COLO829 (cell line): ENCODE measurements at regions not wholly inside any gene's neighbourhood (a gene's known extent, or its start where the extent isn't known, plus 50 kb on each side); places are given as distances from the start of the nearest gene placed in this dataset.

ENCODE experiments used
- DNase-seq: peaks from one replicate; pipeline ENCODE4 v3.0.0; 2012; ENCODE audit warnings: low spot score

DNA sequence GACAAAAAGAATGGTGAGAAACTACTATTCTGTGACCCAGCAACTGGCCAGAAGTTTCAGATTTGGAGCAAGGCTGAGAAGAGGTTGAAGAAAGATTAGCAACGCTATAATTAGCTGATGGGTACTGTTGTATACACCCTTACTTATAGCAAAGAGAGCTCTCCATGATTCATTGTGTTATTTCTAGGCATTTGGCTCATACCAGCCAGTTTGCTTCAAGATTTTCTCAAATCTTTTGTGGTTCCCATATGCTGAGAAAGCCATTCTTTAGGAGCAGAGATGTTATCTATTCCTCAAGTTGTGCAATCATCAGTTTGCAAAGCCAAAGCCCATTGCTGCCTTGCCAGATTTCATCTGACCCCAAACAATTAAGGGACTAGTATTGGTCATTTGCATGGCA is 179.4 kb downstream of the ETS1 start:
- DNase-seq = no peak

DNA sequence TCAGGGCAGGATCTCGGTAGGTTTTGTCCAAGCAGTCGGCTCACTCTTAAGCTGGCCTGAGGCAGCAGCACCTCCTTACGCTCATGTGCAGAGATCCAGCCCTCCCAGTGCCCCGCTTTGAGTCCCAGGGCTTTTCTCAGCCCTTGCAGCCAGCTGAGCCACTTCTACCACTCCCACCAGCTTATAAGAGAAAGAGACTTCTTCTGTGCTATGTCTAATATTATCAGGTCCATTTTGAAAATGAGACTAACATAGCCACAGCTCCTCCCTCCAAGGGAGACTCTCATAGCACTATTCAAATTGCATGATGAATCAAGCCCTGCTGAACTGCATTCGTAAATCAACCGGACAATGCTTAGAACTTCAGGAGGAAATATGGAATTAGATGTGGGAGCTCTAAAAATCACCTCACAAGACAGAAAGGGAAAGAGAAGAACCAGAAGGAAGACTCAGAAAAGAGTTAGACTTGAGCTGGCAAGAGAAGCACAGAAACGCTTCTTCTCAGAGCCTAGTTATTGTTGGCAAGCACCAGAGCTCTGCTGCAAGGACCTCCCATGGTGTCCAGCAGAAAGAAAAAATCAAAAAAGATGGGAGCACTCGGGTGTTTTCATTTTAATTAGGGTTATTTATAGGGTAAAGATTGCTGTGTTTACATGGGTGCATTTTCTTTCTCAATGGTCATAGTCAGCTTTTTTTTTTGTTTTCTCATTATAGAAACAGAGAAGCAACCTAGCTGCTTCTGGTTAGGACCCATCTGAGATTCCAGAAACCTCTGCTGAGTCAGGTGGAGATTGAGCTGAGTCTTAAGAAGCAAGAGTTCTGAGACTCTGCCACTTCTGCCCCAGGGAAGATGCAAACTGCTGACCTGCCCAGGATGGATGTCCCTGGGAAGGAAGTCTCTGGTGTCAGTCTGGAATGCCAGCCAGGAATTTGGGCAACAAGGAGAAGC is 181.4 kb downstream of the ETS1 start:
- no peak for DNase-seq

DNA sequence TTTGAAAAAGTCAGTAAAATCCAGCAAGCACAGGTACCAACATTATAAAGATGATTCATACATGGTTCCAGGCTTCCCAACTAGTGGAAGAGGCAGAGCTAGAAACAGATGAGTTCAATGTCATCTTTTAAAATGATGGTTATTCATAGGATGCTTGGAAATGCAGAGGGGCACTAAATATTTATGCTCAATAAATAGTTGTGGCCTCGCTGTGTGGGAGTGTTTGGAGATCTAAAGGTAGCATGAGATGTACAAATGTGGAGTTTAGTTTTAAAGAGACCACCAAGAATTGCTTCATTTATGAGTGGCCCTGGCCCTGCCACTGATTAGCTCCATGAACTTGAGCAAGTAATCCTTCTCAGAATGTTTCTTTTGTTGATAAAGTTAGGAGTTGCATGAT is 182.2 kb downstream of the ETS1 start:
- DNase-seq = no peak

DNA sequence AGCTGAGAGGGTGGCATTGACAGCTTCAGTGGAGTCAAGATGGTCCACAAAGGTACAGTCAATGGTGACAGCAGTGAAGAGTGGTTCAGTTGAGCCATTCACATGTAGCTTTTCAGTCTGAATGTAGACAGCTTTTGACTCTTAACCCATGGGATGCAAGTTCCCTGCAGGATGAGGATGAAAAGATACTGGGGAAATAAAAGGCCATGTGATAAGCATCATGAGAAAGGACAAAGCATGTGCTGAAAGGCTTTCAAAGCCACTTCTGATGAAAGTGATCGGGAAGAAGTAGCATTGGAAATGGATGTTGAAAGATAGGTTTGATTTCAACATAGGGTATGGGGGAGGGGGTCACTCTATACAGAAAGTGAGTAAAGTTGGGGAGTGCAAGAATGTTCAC is 182.9 kb downstream of the ETS1 start:
- no peak for DNase-seq

- no peak for DNase-seq
These were observed 186.8 kb downstream of the ETS1 start for GRCh38 chr11:128400382-128401203.

DNA sequence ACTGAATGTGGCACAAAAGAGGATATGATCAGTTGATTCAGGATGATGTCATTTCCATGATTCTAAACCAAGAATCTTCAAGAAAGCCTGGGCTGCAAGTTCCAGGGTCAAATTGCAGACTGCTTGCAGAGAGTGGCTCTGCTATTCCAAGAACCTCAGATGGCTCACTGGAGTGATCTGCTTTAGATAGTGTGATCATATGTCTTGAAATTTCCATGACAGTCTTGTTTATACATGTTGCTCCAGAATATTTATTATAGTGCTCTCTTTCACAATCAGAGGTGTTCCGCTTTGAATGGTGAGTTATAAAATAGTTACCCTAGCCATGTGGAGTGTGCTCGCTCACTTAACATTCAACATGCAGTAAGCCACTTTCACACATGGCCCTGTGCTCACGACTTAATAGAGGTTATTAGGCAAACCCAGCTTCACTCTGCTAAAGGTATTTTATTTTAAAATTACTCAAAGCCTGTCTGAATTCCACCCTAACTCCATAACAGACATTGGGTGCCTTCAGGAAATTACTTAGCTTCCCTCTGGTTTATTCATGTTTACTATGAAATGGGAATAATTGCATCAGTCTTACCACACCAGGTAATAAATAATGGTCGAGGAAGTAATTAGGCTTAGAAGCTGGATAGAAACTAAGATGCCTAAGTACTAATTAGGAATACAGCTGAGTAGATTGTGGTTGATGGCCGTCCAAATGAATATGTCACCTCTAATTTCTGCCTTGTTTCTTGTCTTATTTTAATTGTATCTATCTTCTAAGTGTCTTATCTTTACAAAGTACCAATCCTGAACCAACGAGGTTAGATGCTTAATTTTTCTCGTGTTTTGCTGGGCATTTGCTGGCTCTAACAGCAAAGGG is 187.9 kb downstream of the ETS1 start:
- no peak for DNase-seq

DNA sequence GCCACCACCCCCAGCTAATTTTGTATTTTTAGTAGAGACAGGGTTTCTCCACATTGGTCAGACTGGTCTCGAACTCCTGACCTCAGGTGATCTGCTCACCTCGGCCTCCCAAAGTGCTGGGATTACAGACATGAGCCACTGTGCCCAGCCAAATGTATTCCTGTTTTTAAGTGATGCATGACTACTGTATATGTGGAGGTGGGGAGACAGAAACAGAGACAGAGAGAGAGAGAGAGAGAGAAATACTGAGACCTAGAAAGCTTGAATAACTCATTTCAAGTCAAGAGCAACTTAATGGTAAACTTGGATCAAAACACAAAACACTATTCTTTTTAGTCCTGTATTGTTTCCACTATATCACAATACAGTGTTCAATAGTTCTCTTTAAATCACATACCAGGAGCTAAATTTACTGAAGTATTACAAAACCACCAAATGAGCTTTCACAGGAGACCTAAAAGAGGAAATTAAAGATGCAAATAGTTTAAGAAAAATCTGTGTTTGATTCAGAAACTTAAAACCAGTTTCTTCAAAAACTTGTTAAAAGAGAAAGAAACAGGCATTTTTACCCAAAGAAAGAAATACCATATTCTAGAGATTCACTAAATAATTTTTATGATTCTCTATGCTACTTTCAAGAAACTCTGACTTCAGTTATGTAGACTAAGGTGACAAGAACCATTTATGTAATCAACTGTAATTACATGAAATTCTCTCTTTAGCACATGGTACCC is 188.7 kb downstream of the ETS1 start:
- no peak for DNase-seq

- no peak for DNase-seq
These were observed 190.0 kb downstream of the ETS1 start for GRCh38 chr11:128397362-128397761.

DNA sequence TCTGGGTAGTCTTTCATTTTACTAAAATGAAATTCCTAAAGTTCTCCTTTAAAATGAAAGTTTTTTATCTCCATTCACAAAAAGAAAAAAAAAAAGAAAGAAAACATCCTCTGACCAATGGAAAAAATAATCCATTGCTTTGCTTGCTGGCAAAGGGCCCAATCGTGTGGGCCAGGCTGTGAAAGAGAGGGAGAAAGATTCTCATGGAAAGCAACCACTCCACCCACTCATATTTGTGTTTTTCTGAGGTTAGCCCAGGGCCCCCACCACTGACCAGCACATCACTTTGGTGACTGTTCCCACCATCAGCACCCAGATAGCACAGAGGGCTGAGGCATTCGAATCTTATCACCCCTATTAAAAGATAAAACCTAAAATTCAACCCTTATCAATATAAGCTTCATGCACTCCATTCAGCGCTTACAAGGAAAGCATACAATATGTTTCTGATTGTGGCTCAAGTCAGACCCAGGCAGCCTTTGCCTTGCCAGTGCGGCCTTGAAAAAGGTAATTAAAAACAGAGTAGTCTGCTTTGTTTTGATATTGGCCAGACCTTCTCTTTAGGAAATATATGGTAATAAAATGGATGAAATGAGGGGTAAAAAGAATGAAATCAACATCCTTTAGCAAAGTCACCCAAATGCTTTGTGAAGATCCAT is 192.8 kb downstream of the ETS1 start:
- DNase-seq = peak; percentile 22

DNA sequence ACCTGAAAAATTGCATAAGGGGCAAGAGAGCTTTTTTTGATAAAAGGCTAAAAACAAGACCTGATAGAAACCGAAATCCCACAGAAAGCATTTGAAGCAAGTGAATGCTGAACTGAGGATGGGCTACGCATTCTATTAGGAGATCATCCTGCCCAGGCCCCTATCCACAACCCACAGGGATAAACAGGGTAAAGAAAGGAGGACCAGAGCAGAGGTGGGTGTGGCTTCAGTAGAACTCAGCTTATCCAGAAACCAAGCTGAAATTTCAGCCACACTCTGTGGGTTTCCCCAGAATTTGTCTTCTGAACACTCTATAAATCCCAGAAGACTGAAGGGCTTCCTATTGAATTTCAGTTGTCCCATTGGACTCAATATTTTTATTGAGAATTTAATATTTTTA is 195.1 kb downstream of the ETS1 start:
- DNase-seq = no peak

- no peak for DNase-seq
These were observed 195.5 kb downstream of the ETS1 start for GRCh38 chr11:128391811-128392210.

GRCh38 chr11:128390246-128390645 is 197.1 kb downstream of the ETS1 start:
- no peak for DNase-seq

- no peak for DNase-seq
These were observed 197.8 kb downstream of the ETS1 start for GRCh38 chr11:128389461-128389976.

- no peak for DNase-seq
These were observed 199.0 kb downstream of the ETS1 start for GRCh38 chr11:128388206-128388815.

GRCh38 chr11:128379587-128380580 is 207.5 kb downstream of the ETS1 start:
- DNase-seq = no peak

DNA sequence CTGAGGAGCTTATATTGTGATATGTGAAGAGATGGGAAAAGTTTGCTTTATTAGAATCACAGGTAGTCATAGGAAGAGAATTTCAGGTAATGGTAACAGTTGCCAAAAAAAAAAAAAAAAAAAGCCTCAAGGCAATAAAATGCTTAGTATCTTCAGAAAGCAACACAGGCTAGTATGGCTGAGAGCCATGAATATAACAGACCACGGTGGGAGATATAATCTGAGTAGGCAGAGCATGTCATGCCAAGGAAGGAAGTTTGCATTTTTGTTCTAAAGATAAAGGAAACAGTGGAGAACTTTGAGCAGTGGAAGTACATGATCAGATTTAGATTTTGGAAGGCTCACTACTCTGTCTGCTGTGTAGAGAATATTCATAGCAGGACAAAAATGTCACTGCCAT is 211.4 kb downstream of the ETS1 start:
- DNase-seq = no peak

GRCh38 chr11:128374026-128374425 is 213.3 kb downstream of the ETS1 start:
- no peak for DNase-seq

GRCh38 chr11:128372977-128373376 is 214.4 kb downstream of the ETS1 start:
- DNase-seq = no peak

DNA sequence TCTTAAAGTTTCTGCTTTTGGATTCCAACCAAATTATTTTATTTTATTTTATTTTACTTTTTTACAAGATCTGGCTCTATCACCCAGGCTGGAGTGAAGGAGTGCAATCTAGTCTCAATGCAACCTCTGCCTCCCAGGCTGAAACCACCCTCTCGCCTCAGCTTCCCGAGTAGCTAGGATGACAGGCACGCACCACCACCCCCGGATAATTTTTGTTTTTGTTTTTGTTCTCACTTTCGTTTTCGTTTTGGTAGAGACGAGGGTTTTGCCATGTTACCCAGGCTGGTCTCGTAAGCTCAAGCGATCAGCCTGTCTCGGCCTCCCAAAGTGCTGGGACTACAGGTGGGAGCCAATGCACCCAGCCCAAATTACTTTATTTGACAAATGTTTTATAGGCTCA is 219.8 kb downstream of the ETS1 start:
- DNase-seq = no peak
